MM.1S (cell line): ENCODE measurements at regions not wholly inside any gene's neighbourhood (a gene's known extent, or its start where the extent isn't known, plus 50 kb on each side); places are given as distances from the start of the nearest gene placed in this dataset.

Experiments
- EZH2 ChIP-seq: fragments of 300-600 bp; sonication (generic); optimal IDR thresholded peaks from 2 replicates; pipeline ENCODE3; 2017; ENCODE audit warnings: low read depth, mild to moderate bottlenecking, antibody characterized with exemption, low read length, mixed read lengths
- TF ChIP-seq, protein P1 (sequence below): fragments of 300-600 bp; sonication (generic); IDR thresholded peaks from 2 replicates; pipeline ENCODE4 v1.5.1; 2016; ENCODE audit warnings: antibody characterized with exemption, low read length, mixed read lengths

DNA sequence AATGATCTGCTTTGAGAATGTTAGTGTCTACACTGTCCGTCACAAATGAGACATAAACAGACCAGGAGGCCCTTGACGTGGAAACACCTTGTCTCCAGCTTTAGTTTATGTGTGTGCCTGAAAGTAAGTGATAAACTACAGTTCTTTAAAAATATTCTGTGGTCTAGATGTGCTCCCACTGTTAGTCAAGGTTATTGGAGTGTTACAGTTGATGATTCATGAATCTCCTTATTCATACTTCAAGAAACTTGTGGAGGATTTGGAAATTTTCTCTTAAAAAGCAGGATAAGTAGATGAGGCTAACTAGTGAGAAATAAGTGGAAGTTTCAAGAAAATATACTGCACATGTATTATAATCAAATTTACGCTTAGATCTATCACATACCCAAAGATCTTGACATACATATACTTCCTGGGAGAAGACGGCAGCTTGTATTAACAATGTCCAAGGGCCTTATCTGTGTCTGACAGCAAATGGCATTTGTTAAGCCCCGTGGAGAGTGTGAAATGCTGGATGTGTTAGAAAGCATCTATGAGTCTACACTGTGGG lies 90.5 kb upstream of the MBOAT1 start:
- TF ChIP-seq, protein P1, sequence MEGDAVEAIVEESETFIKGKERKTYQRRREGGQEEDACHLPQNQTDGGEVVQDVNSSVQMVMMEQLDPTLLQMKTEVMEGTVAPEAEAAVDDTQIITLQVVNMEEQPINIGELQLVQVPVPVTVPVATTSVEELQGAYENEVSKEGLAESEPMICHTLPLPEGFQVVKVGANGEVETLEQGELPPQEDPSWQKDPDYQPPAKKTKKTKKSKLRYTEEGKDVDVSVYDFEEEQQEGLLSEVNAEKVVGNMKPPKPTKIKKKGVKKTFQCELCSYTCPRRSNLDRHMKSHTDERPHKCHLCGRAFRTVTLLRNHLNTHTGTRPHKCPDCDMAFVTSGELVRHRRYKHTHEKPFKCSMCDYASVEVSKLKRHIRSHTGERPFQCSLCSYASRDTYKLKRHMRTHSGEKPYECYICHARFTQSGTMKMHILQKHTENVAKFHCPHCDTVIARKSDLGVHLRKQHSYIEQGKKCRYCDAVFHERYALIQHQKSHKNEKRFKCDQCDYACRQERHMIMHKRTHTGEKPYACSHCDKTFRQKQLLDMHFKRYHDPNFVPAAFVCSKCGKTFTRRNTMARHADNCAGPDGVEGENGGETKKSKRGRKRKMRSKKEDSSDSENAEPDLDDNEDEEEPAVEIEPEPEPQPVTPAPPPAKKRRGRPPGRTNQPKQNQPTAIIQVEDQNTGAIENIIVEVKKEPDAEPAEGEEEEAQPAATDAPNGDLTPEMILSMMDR, result no peak
- no peak for TF ChIP-seq EZH2
